Spleen (tissue), 7 donors: ENCODE measurements at regions not wholly inside any gene's neighbourhood (a gene's known extent, or its start where the extent isn't known, plus 50 kb on each side); places are given as distances from the start of the nearest gene placed in this dataset.

ENCODE experiments used
- CTCF ChIP-seq, 11 experiments: fragments of 200-600 bp in 7 of 11; fragments of 450-650 bp in 4 of 11; sonication (generic) in 4 of 11; IDR thresholded peaks in 8 of 11; conservative IDR thresholded peaks in 3 of 11; 1 replicate in 7 of 11; 2 replicates in 4 of 11; pipeline versions ENCODE4 v1.4.0 to v1.8.0; 2016 to 2021; ENCODE audit warnings: antibody characterized with exemption in 11 of 11, inconsistent platforms in 4 of 11, mild to moderate bottlenecking in 1 of 11
- POLR2A ChIP-seq, 3 donors: fragments of 450-650 bp; IDR thresholded peaks; one replicate each; pipeline ENCODE4 v1.5.1; 2017; ENCODE audit warnings: antibody characterized with exemption in 3 of 3, mild to moderate bottlenecking in 1 of 3
- POLR2AphosphoS5 ChIP-seq, 3 donors: sonication (generic); formaldehyde crosslinking; IDR thresholded peaks; one replicate each; pipeline ENCODE4 v1.5.1; 2017; ENCODE audit warnings: antibody characterized with exemption in 3 of 3
- donor health status: DM: no; HTN: no; CAD: no; lungs with moderate emphysema.
- donor health status: DM: no; HTN: no; CAD: no.
- donor health status: DM: no; HTN: no; CAD: no.

DNA sequence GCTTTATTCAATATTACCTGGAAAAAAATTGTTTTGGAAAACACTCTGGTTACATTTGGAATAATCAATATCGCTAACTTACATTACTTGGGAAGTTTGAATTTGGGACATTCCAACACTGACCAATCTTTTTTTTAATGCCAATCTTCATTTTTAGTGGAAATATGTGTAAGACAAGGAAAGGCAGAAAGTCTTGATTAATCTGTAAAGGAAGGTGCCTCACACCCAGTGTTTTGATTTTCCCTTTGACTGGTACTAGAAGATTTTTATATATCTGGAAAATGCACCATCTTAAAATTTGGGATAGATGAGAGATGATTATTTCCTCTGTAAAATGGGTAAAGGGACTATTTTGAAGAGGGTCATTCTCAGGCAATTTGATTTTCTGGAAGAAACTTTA, 879.2 kb upstream of the ZEB2 start:
- no peak for TF ChIP-seq CTCF (IDR thresholded peaks at IDR 0.05 in 8 of 11, conservative IDR thresholded peaks at IDR 0.05 in 3 of 11)
- TF ChIP-seq POLR2AphosphoS5 (IDR thresholded peaks at IDR 0.05): no peak
- no peak for TF ChIP-seq POLR2A (IDR thresholded peaks at IDR 0.05)
